H1 (cell line): ENCODE measurements at regions not wholly inside any gene's neighbourhood (a gene's known extent, or its start where the extent isn't known, plus 50 kb on each side); places are given as distances from the start of the nearest gene placed in this dataset.

Source experiments
- BRCA1 ChIP-seq: IDR thresholded peaks from 2 replicates; pipeline ENCODE4 v1.6.1; 2012; ENCODE audit warnings: low read depth, low read length, improper control_type of control experiment
- KDM4A ChIP-seq: IDR thresholded peaks from one replicate; pipeline ENCODE4 v1.7.1; 2012; ENCODE audit warnings: low read depth, mild to moderate bottlenecking, moderate library complexity, low read length, inconsistent platforms; ENCODE audit not compliant: severe bottlenecking
- RXRA ChIP-seq: IDR thresholded peaks from 2 replicates; pipeline ENCODE4 v1.6.1; 2011; ENCODE audit warnings: low read depth, mild to moderate bottlenecking, low read length, moderate library complexity; ENCODE audit not compliant: insufficient read depth
- SP1 ChIP-seq: IDR thresholded peaks from 2 replicates; pipeline ENCODE4 v1.6.1; 2011; ENCODE audit warnings: low read depth, low read length

- no peak for TF ChIP-seq RXRA
- TF ChIP-seq BRCA1, result no peak
- TF ChIP-seq SP1, result no peak
- no peak for TF ChIP-seq KDM4A
These were observed 483.1 kb downstream of the MAT2B start (continued) for GRCh38 chr5:163988566-163988965.
